H1 (cell line): ENCODE measurements at regions not wholly inside any gene's neighbourhood (a gene's known extent, or its start where the extent isn't known, plus 50 kb on each side); places are given as distances from the start of the nearest gene placed in this dataset.

ENCODE experiments used
- BACH1 ChIP-seq: IDR thresholded peaks from 2 replicates; pipeline ENCODE4 v1.6.1; 2012; ENCODE audit warnings: low read length, improper control_type of control experiment
- CHD1 ChIP-seq: IDR thresholded peaks from 2 replicates; pipeline ENCODE4 v1.6.1; 2012; ENCODE audit warnings: low read depth, low read length, improper control_type of control experiment
- CHD7 ChIP-seq: fragments of 300-600 bp; sonication (generic); IDR thresholded peaks from 2 replicates; pipeline ENCODE4 v1.7.1; 2012; ENCODE audit warnings: low read length, moderate library complexity, mild to moderate bottlenecking, inconsistent platforms; ENCODE audit not compliant: insufficient replicate concordance
- EP300 ChIP-seq, 2 experiments: IDR thresholded peaks; 1 replicate in 1 of 2; 2 replicates in 1 of 2; pipeline ENCODE4 v1.6.1; 2011 to 2012; ENCODE audit warnings: low read depth in 2 of 2, low read length in 2 of 2, mild to moderate bottlenecking in 2 of 2, borderline replicate concordance in 1 of 2, inconsistent platforms in 1 of 2, moderate library complexity in 1 of 2
- JUND ChIP-seq: IDR thresholded peaks from 2 replicates; pipeline ENCODE4 v1.6.1; 2011; ENCODE audit warnings: mild to moderate bottlenecking, improper control_type of control experiment, low read length
- TAF7 ChIP-seq: optimal IDR thresholded peaks from 2 replicates; pipeline ENCODE3; 2011; ENCODE audit warnings: low read depth, mild to moderate bottlenecking, inconsistent platforms, low read length, moderate library complexity, borderline replicate concordance
- TCF12 ChIP-seq: IDR thresholded peaks from 2 replicates; pipeline ENCODE4 v1.6.1; 2011; ENCODE audit warnings: low read depth, mild to moderate bottlenecking, low read length
- TF ChIP-seq, protein P1 (sequence below): IDR thresholded peaks from 2 replicates; pipeline ENCODE4 v1.6.1; 2012; ENCODE audit warnings: low read length, inconsistent platforms
- TF ChIP-seq, protein P2 (sequence below): IDR thresholded peaks from 2 replicates; pipeline ENCODE4 v1.6.1; 2012; ENCODE audit warnings: inconsistent platforms

GRCh38 chr10:78535716-78536218 lies 502.1 kb downstream of the RPS24 start (continued):
- TF ChIP-seq CHD7 (no peak), TAF7 (no peak), EP300 (IDR thresholded peaks at IDR 0.05; ENCODE audit: borderline replicate concordance in 1 of 2, low read depth in 2 of 2, low read length in 2 of 2) (no peak), JUND (no peak), CHD1 (no peak), TCF12 (no peak), BACH1 (no peak)
- TF ChIP-seq, protein P1, sequence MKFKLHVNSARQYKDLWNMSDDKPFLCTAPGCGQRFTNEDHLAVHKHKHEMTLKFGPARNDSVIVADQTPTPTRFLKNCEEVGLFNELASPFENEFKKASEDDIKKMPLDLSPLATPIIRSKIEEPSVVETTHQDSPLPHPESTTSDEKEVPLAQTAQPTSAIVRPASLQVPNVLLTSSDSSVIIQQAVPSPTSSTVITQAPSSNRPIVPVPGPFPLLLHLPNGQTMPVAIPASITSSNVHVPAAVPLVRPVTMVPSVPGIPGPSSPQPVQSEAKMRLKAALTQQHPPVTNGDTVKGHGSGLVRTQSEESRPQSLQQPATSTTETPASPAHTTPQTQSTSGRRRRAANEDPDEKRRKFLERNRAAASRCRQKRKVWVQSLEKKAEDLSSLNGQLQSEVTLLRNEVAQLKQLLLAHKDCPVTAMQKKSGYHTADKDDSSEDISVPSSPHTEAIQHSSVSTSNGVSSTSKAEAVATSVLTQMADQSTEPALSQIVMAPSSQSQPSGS, result no peak
- TF ChIP-seq, protein P2, sequence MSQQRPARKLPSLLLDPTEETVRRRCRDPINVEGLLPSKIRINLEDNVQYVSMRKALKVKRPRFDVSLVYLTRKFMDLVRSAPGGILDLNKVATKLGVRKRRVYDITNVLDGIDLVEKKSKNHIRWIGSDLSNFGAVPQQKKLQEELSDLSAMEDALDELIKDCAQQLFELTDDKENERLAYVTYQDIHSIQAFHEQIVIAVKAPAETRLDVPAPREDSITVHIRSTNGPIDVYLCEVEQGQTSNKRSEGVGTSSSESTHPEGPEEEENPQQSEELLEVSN, result no peak
